HT-29 (cell line): ENCODE measurements at regions not wholly inside any gene's neighbourhood (a gene's known extent, or its start where the extent isn't known, plus 50 kb on each side); places are given as distances from the start of the nearest gene placed in this dataset.
A peak's percentile ranks its signal among the peaks of the same experiment; 100 is the strongest.
"Not testable (repeated sequence)": the region's sequence is repeated elsewhere in the genome, so short reads cannot be mapped to it uniquely, and the experiment has no call there.

Experiments used
- DNase-seq: peaks from one replicate; pipeline ENCODE4 v3.0.0-alpha.2; 2015; ENCODE audit warnings: low spot score

DNA sequence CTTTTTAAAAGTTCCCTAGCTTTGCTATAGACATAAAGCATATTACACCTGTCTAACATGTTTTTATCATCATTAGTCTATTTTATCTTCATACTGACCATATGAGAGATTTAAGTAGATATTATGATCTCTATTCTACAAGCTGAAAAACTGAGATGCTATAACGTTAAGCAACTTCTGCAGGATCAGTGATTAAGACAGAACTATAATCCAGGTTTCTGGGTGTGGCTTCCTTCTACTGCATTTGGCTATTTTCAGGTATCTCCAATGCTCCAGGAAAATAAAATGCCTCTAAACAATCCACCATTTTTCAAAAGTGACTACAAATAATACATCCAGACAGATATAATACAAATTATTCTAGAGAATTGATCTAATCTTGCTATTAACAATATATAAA lies 53.4 kb downstream of the RGS2 start:
- peak; percentile 14 for DNase-seq

DNA sequence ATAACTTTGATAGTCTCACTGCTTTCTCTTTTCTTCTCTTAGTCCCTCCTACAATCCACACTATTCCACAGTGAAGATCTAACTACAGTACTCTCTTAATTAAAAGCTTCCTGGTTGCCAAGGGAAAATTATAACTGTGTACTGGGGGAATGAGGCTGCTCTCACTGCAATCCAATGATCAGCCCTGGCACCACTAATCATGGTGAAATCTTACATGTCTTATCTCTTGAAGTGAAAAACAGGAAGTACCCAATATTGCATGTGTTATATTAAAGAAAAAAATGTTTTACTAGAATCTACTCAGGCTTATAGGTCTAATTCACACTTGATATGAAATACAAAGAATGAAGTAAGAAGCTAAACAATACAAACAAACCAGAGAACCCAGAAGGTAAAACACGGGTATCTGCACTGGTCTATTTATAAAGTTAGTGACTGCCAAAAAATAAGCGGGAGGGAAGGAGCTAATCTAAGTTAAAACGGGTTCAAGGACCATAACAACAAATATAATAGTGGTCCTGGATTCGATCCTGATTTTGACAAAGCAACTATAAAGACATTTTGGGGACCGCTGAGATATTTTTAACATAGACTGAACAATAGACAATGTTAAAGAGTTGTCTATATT lies 57.5 kb downstream of the RGS2 start:
- DNase-seq: no peak

- no peak for DNase-seq
These were observed 58.3 kb downstream of the RGS2 start for GRCh38 chr1:192867180-192867579.

GRCh38 chr1:192869308-192869940 lies 60.6 kb downstream of the RGS2 start:
- no peak for DNase-seq

- DNase-seq: no peak
These were observed 63.2 kb downstream of the RGS2 start for GRCh38 chr1:192872010-192872409.

GRCh38 chr1:192873836-192874235 lies 65.0 kb downstream of the RGS2 start:
- no peak for DNase-seq

DNA sequence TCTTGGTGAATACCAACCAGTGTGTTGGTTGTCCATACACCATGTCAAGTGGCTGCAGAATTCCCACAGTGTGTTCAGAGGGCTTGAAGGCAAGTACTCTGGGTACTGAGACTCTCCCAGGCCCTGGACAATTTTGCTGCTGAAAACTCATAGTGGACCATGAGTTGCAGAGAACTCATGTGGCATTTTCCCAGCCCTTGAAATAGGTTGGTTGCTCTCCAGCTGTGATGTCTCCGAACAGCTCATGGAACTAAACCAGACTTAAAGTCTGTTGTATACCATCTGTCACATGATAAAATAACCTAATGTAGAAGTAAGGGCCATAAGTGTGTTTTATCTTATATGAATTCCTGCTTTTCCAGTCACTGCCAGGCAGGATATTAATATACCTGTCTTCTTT lies 67.8 kb downstream of the RGS2 start:
- DNase-seq: no peak

DNA sequence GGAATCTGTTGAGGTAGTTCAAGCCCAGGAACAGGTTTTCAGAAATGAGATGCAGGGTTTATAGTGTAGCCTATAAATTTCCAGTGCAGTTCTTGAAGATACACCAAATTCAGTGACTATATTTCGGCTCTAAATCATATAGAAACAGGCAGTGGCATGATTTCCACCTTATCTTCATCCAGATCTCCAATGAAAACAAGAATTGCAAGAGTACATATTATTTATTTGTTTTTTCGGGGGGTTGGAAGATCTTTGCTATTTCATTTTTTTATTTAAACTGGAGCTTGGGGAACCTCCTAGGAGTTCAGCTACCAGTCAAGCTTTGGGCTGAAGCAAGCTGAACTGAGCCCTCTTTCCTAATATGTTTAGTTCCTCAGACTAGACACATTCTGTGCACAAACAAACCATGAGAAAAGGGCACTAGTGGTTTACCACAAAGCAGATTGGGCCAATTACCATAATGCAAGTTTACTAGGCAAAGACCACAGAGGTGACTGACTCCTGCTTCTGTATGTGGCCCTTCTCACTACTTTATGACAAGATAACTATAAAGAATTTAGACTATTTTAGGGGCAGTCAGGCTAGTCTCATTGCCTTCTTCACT lies 68.5 kb downstream of the RGS2 start:
- no peak for DNase-seq

- DNase-seq: no peak
These were observed 69.4 kb downstream of the RGS2 start for GRCh38 chr1:192878249-192878648.

DNA sequence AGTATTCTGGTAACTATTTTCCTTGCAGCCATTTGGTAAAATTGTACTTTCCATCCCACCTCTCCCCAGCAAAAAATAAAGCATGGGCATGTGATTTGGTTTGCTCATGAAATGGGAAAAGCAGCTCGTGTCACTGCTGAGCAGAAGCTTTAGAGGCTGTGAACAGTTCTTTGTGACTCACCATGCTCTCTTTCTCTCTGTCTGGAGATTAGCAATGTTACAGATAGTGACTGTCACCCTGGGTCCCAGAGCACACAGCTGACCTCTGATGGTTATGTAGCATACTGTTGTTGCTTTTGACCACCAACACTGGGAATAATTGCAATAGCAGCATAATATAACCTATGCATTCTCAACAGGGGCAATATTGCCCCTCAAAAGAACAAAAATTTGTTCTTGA lies 70.6 kb downstream of the RGS2 start:
- DNase-seq: no peak

DNA sequence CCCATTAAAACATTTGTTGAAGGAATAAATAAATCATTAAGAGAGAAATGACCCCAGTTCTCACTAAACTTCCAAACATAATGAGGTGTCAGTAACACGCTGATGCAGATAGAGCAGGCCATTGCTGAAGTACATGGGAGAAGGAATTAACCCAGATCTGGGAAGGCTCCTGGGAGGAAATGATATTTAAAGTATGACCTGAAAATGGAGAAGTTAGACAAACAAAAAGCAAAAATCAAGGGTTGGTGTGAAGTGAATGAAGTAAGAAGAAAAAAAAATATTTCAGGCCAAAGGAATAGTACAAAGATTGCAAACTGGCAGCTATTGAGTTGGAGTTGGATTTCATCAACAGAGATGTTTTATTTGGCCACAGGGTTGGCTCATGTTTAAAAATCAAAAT lies 71.4 kb downstream of the RGS2 start:
- no peak for DNase-seq

- no peak for DNase-seq
These were observed 75.4 kb downstream of the RGS2 start for GRCh38 chr1:192884241-192884640.

DNA sequence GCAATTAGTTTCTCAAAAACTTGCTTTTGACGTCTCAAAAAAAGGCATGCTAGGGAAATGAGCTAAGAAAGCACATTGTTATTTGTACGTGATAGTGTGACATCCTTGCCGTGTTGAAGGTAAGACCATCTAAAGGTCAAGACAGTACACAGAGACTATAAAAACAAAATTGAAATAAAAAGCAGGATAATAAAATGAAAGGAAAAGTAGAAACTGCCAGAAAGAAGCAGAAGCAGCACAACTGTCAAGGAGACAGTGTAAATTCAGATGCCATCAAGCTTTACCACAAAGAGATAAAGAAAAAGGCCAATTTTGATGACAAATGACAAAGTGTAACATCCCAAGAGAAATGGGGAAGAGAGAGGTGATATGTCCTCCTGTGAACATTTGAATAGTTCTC lies 76.5 kb downstream of the RGS2 start:
- DNase-seq: not testable (repeated sequence)

DNA sequence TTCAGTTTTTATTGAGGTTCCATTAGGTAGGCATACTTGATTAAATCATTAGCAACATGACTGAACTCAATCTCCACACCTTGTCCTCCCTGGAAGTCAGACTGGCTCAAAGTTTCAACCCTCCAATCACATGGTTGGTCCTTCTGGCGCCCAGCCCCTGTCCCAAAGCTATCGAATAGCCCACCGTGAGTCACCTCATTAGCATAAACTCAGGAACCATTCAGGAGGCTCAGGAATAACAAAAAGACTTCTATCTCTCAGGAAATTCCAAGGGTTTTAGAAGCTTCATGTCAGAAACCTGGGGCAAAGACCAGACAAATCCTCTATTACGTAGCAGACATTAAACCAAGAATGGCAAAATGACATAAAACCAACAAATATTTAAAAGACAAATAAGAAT lies 78.6 kb downstream of the RGS2 start:
- no peak for DNase-seq

- no peak for DNase-seq
These were observed 79.7 kb downstream of the RGS2 start for GRCh38 chr1:192888574-192888973.

GRCh38 chr1:192889082-192889481 lies 80.2 kb downstream of the RGS2 start:
- DNase-seq: no peak

DNA sequence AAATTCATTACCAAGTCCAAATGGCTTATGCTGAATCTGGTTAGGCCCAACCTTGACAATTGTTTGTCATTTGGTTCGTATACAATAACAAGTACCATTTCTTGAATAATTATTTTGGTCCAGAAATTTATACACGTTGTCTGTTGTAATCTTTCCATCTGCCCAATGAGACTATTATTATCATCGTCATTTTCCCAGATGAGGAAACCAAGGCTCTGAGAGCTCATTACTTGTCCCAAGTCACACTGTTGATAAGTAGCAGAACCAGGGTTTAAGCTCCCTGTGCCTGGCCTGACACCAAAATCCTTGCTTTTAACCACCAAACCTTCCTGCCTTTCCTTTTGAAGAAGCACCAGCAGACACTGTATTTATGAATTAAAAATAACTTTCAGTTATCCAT lies 81.3 kb downstream of the RGS2 start:
- DNase-seq: no peak

- DNase-seq: no peak
These were observed 84.1 kb downstream of the RGS2 start for GRCh38 chr1:192892934-192893333.

DNA sequence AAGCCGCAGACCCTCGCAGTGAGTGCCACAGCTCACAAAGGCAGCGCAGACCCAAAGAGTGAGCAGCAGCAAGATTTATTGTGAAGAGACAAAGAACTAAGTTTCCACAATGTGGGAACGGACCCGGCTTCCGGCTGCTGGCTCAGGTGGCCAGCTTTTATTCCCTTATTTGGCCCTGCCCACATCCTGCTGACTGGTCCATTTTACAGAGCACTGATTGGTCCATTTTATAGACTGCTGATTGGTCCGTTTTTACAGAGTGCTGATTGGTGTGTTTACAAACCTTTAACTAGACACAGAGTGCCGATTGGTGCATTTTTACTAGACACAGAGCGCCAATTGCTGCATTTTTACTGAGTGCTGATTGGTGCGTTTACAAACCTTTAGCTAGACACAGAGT lies 86.6 kb downstream of the RGS2 start:
- DNase-seq: not testable (repeated sequence)

- no peak for DNase-seq
These were observed 87.5 kb downstream of the RGS2 start for GRCh38 chr1:192896376-192896775.

GRCh38 chr1:192901500-192901899 lies 92.7 kb downstream of the RGS2 start:
- DNase-seq: no peak

- DNase-seq: no peak
These were observed 94.3 kb downstream of the RGS2 start for GRCh38 chr1:192903142-192903541.

- DNase-seq: no peak
These were observed 95.6 kb downstream of the RGS2 start for GRCh38 chr1:192904438-192904895.
